ENCODE measurements at regions not wholly inside any gene's neighbourhood (a gene's known extent, or its start where the extent isn't known, plus 50 kb on each side); places are given as distances from the start of the nearest gene placed in this dataset.

DNA sequence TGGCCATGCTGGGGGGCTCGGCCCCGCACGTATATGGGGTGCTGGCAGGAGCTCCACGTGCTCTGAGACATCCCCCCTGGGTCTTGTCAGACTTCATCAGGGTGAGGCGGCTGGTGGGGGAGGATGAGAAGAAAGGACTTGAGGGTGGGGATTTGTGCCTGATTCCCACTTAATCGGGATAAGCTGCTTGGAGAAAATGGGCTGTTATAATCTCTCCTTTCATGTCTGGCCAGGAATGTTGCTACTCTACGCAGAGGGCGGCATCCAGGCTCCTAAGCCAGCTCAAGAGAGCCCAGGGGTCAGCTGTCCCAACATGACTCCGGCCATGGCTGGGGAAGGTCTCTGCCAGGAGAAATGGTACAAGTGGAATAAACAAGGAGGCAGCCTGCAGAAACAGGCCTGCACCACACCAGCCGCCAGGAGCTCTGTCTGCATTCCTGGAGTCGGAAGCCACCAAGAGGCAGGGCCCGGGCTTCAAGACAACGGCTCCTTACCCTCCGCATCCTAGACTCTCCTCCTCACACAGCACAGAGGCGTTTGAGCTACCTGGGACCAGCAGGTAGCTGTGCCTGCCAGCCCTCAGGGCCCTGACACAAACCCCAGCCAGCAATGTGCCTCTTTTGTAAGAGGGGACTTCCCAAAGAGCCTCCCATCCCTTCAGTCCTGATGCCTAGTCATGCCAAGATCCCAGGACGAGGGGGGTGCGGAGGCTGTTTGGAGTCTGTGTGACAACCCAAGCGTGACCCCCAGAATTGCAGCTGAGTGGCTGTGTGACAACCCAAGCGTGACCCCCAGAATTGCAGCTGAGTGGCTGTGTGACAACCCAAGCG lies 195.8 kb upstream of the DIO3 start:
- Histone ChIP-seq H3K36me3 (ENCODE audit: control insufficient read depth, insufficient read depth, low read length) (no peaks in the 10 kb centered on the region), H3K4me3 (ENCODE audit: low read depth in 2 of 2, low read length in 2 of 2) (no peak overlapping the region), H3K27ac (ENCODE audit: low read length) (no peak overlapping the region), H3K4me1 (ENCODE audit: control insufficient read depth, insufficient read depth, low read length) (no peaks in the 10 kb centered on the region), H3K27me3 (ENCODE audit: control insufficient read depth, insufficient read depth, low read length) (no peaks in the 10 kb centered on the region), H3K9me3 (ENCODE audit: control insufficient read depth, insufficient read depth, low read depth, low read length) (no peaks in the 10 kb centered on the region)
- no peak for DNase-seq (ENCODE audit: low read depth, low spot score)
- TF ChIP-seq POLR2AphosphoS5 (IDR thresholded peaks at IDR 0.05; ENCODE audit: low read depth, low read length) (no peak), TCF7L2 (IDR thresholded peaks at IDR 0.05; ENCODE audit: low read depth, low read length) (no peak), SIN3A (IDR thresholded peaks at IDR 0.05; ENCODE audit: borderline replicate concordance, insufficient read depth, low read depth, low read length) (no peak)
- TF ChIP-seq, protein P1, sequence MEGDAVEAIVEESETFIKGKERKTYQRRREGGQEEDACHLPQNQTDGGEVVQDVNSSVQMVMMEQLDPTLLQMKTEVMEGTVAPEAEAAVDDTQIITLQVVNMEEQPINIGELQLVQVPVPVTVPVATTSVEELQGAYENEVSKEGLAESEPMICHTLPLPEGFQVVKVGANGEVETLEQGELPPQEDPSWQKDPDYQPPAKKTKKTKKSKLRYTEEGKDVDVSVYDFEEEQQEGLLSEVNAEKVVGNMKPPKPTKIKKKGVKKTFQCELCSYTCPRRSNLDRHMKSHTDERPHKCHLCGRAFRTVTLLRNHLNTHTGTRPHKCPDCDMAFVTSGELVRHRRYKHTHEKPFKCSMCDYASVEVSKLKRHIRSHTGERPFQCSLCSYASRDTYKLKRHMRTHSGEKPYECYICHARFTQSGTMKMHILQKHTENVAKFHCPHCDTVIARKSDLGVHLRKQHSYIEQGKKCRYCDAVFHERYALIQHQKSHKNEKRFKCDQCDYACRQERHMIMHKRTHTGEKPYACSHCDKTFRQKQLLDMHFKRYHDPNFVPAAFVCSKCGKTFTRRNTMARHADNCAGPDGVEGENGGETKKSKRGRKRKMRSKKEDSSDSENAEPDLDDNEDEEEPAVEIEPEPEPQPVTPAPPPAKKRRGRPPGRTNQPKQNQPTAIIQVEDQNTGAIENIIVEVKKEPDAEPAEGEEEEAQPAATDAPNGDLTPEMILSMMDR (IDR thresholded peaks at IDR 0.05), result no peak
- TF ChIP-seq, protein P2, sequence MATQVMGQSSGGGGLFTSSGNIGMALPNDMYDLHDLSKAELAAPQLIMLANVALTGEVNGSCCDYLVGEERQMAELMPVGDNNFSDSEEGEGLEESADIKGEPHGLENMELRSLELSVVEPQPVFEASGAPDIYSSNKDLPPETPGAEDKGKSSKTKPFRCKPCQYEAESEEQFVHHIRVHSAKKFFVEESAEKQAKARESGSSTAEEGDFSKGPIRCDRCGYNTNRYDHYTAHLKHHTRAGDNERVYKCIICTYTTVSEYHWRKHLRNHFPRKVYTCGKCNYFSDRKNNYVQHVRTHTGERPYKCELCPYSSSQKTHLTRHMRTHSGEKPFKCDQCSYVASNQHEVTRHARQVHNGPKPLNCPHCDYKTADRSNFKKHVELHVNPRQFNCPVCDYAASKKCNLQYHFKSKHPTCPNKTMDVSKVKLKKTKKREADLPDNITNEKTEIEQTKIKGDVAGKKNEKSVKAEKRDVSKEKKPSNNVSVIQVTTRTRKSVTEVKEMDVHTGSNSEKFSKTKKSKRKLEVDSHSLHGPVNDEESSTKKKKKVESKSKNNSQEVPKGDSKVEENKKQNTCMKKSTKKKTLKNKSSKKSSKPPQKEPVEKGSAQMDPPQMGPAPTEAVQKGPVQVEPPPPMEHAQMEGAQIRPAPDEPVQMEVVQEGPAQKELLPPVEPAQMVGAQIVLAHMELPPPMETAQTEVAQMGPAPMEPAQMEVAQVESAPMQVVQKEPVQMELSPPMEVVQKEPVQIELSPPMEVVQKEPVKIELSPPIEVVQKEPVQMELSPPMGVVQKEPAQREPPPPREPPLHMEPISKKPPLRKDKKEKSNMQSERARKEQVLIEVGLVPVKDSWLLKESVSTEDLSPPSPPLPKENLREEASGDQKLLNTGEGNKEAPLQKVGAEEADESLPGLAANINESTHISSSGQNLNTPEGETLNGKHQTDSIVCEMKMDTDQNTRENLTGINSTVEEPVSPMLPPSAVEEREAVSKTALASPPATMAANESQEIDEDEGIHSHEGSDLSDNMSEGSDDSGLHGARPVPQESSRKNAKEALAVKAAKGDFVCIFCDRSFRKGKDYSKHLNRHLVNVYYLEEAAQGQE (IDR thresholded peaks at IDR 0.05; ENCODE audit: insufficient read depth in 1 of 2, low read depth in 2 of 2, low read length in 1 of 2), result no peak
- POLR2A ChIA-PET, result interaction anchor here (0.7 kb wide), 1 partner anchor 29 kb away, joined by 4 read pairs; no protein-coding TSS in a partner anchor
- no TSS peak for BruUV-seq (replicated peaks)
- CTCF ChIA-PET, result no interaction called here
- in situ Hi-C loops (cut with HindIII; ENCODE audit: low pct_unique_long_range_greater_than_20kb, low sequenced_read_pairs), result no loop called here
- intact Hi-C loops (cut with micrococcal nuclease; ENCODE audit: unreplicated experiment), result no loop called here
- ATAC-seq, result no peak

DNA sequence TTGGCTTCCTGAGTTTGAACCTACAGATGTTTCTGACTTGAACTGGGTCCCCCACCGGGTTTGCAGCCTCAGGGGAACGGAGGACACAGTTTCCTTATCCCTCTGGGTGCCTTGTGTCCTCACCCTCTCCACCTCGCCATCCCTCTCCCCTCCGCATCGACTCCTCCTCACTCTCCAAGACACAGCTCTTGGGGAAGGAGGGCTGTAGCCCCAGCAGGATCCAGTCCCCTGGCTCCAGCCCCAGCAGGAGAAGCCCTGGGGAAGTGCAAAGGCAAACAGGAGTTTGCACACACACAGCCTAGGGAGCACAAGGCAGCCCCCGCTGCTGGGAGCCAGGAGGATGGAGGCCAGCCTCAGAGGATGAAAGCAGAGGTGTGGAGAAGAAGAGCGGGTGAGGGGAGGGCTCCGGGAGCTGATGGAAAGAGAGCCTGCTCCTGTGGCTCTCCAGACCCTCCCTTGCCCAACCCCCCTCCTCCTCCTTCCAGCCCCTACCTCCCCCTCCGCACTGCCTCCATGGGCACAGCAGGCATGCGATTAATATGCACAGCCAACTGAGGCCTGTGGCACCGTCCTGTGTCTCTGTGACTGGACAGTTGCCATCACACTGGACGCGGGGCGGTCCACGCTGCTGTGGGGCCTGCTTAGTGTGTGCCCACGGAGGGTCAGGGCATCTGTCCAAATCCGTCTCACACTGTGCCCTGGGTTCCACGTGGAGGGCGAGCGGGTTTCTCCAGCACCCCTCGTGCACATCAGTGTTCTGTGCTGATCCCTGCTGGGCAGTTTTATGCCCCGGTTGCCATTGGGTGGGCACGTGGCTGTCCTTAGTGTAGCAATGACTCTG lies 193.7 kb upstream of the DIO3 start:
- Histone ChIP-seq H3K27me3 (ENCODE audit: control insufficient read depth, insufficient read depth, low read length) (no peaks in the 10 kb centered on the region), H3K36me3 (ENCODE audit: control insufficient read depth, insufficient read depth, low read length) (no peaks in the 10 kb centered on the region), H3K27ac (ENCODE audit: low read length) (no peak overlapping the region), H3K4me3 (ENCODE audit: low read depth in 2 of 2, low read length in 2 of 2) (no peak overlapping the region), H3K9me3 (ENCODE audit: control insufficient read depth, insufficient read depth, low read depth, low read length) (no peaks in the 10 kb centered on the region), H3K4me1 (ENCODE audit: control insufficient read depth, insufficient read depth, low read length) (no peaks in the 10 kb centered on the region)
- POLR2A ChIA-PET, result no interaction called here
- in situ Hi-C loops (cut with HindIII; ENCODE audit: low pct_unique_long_range_greater_than_20kb, low sequenced_read_pairs), result no loop called here
- TF ChIP-seq SIN3A (IDR thresholded peaks at IDR 0.05; ENCODE audit: borderline replicate concordance, insufficient read depth, low read depth, low read length) (no peak), TCF7L2 (IDR thresholded peaks at IDR 0.05; ENCODE audit: low read depth, low read length) (no peak), POLR2AphosphoS5 (IDR thresholded peaks at IDR 0.05; ENCODE audit: low read depth, low read length) (no peak)
- TF ChIP-seq, protein P2 (IDR thresholded peaks at IDR 0.05; ENCODE audit: insufficient read depth in 1 of 2, low read depth in 2 of 2, low read length in 1 of 2), result no peak
- TF ChIP-seq, protein P1 (IDR thresholded peaks at IDR 0.05), result no peak
- intact Hi-C loops (cut with micrococcal nuclease; ENCODE audit: unreplicated experiment), result no loop called here
- no TSS peak for BruUV-seq (replicated peaks)
- DNase-seq (ENCODE audit: low read depth, low spot score), result no peak
- no peak for ATAC-seq
- CTCF ChIA-PET, result no interaction called here

All from Panc1 (cell line).